Ovary (tissue), 7 donors: ENCODE measurements at regions not wholly inside any gene's neighbourhood (a gene's known extent, or its start where the extent isn't known, plus 50 kb on each side); places are given as distances from the start of the nearest gene placed in this dataset.

Experiments
- DNase-seq, 5 donors: peaks; one replicate each; pipeline ENCODE4 v3.0.0-alpha.2; 2019 to 2020
- H3K27ac ChIP-seq, 2 donors: fragments of 200-600 bp; one replicate each; pipeline versions ENCODE4 v1.5.1 to v1.8.0; 2019 to 2022
- H3K27me3 ChIP-seq: fragments of 200-600 bp; one replicate; pipeline ENCODE4 v1.8.0; 2022
- H3K36me3 ChIP-seq: fragments of 200-600 bp; sonication (generic); one replicate; pipeline ENCODE4 v1.5.1; 2019
- H3K4me1 ChIP-seq: one replicate; pipeline ENCODE4 v1.8.1; 2013; ENCODE audit warnings: mild to moderate bottlenecking, moderate library complexity; ENCODE audit not compliant: insufficient read depth
- H3K4me3 ChIP-seq: fragments of 200-600 bp; sonication (generic); one replicate; pipeline ENCODE4 v1.5.1; 2017
- H3K9me3 ChIP-seq, 2 donors: fragments of 200-600 bp in 1 of 2; sonication (generic) in 1 of 2; one replicate each; pipeline versions ENCODE4 v1.5.1 to v1.8.1; 2013 to 2019; ENCODE audit warnings: mild to moderate bottlenecking in 1 of 2, moderate library complexity in 1 of 2
- CTCF ChIP-seq, 3 donors: fragments of 450-650 bp in 2 of 3; fragments of 200-600 bp in 1 of 3; IDR thresholded peaks; one replicate each; pipeline versions ENCODE4 v1.5.1 to v1.8.0; 2016 to 2022; ENCODE audit warnings: antibody characterized with exemption in 3 of 3, mild to moderate bottlenecking in 1 of 3
- EP300 ChIP-seq: sonication (generic); formaldehyde crosslinking; IDR thresholded peaks from one replicate; pipeline ENCODE4 v1.6.1; 2017; ENCODE audit warnings: antibody characterized with exemption
- POLR2A ChIP-seq: fragments of 450-650 bp; IDR thresholded peaks from one replicate; pipeline ENCODE4 v1.6.1; 2017; ENCODE audit warnings: antibody characterized with exemption, mild to moderate bottlenecking, moderate library complexity
- WGBS, 3 donors: extraction: QIAGEN DNeasy Blood & Tissue Kit in 1 of 3; methylation state at CpG; one replicate each; pipeline versions ENCODE4 v1.1.5 to v1.1.7; 2013 to 2017; 5-methylcytosine and 5-hydroxymethylcytosine counted together
- intact Hi-C, 4 donors: fragments of 100-400 bp; cut with DNase I; formaldehyde crosslinking; loops; one replicate each; pipeline versions ENCODE4 v1.11.0 to v1.15.1; 2022 to 2023
- donor health status: DM: no; HTN: no; CAD: no; lungs with moderate emphysema.
- donor health status: DM: no; HTN: no; CAD: no.
- donor health status: Bipolar disorder and iron deficiency.
- donor health status: DM: no; HTN: no; CAD: no.
- donor health status: DM: yes; HTN: yes; CAD: no.

GRCh38 chr11:115087791-115088190 lies 409.5 kb downstream of the NXPE2 start:
- Histone ChIP-seq H3K4me1 (no peaks in the 10 kb centered on the region), H3K36me3 (no peaks in the 10 kb centered on the region), H3K9me3 (no peaks in the 10 kb centered on the region), H3K4me3 (no peak overlapping the region), H3K27me3 (no peaks in the 10 kb centered on the region), H3K27ac (no peak overlapping the region)
- intact Hi-C loops = no loop called here
- TF ChIP-seq CTCF (IDR thresholded peaks at IDR 0.05) (no peak), EP300 (no peak), POLR2A (no peak)
- WGBS, 3 donors = 82 to 96% (median 95%) methylated on average over 2 of the region's 2 CpGs
- DNase-seq = no peak

DNA sequence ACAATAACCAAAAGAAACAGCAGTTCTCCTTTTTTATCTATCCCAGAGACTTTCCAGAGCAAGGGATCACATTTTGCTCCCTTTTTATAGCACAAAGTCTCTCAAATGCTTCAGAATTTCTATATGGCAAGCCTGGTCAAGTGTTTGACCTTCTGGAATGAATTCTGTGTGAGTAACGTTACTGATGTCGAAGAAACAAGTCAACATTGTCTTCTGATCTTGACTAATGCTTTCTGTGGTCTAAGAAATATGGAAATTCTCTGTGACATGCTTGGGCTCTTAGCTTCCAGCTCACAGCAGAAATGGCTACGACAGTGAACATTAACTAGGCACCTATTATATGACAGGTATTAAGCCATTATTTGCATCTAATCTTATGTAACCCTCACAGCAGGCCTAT lies 411.7 kb downstream of the CADM1 start:
- 70 to 75% (median 74%) methylated on average over 3 of the region's 3 CpGs for WGBS, 3 donors
- DNase-seq = no peak
- Histone ChIP-seq H3K27ac (no peak overlapping the region), H3K27me3 (no peaks in the 10 kb centered on the region), H3K4me3 (no peak overlapping the region), H3K4me1 (no peaks in the 10 kb centered on the region), H3K9me3 (no peaks in the 10 kb centered on the region), H3K36me3 (no peaks in the 10 kb centered on the region)
- TF ChIP-seq CTCF (IDR thresholded peaks at IDR 0.05) (no peak), POLR2A (no peak), EP300 (no peak)
- intact Hi-C loops = no loop called here

GRCh38 chr11:115097796-115098408 lies 406.3 kb downstream of the CADM1 start:
- whole genome bisulfite sequencing, 3 donors = 20 to 40% (median 25%) methylated on average over 6 of the region's 6 CpGs
- no peak for DNase-seq
- intact Hi-C loops = no loop called here
- H3K27me3 ChIP-seq = no peaks in the 10 kb centered on the region
- no peak for TF ChIP-seq POLR2A
- TF ChIP-seq EP300 = no peak
- no peaks in the 10 kb centered on the region for H3K4me1 ChIP-seq
- H3K36me3 ChIP-seq = no peaks in the 10 kb centered on the region
- no peak overlapping the region for H3K4me3 ChIP-seq
- H3K27ac ChIP-seq = no peak overlapping the region
- H3K9me3 ChIP-seq = no peaks in the 10 kb centered on the region

- Histone ChIP-seq H3K4me1 (no peaks in the 10 kb centered on the region), H3K36me3 (no peaks in the 10 kb centered on the region), H3K27me3 (no peaks in the 10 kb centered on the region), H3K9me3 (no peaks in the 10 kb centered on the region), H3K4me3 (no peak overlapping the region), H3K27ac (no peak overlapping the region)
- WGBS, 3 donors = 75 to 84% (median 77%) methylated on average over 9 of the region's 9 CpGs
- TF ChIP-seq CTCF (IDR thresholded peaks at IDR 0.05) = no peak
- no peak for TF ChIP-seq POLR2A
- TF ChIP-seq EP300 = no peak
- DNase-seq = no peak
- intact Hi-C loops = no loop called here
Observed at GRCh38 chr11:115100706-115101105, 403.5 kb downstream of the CADM1 start.

DNA sequence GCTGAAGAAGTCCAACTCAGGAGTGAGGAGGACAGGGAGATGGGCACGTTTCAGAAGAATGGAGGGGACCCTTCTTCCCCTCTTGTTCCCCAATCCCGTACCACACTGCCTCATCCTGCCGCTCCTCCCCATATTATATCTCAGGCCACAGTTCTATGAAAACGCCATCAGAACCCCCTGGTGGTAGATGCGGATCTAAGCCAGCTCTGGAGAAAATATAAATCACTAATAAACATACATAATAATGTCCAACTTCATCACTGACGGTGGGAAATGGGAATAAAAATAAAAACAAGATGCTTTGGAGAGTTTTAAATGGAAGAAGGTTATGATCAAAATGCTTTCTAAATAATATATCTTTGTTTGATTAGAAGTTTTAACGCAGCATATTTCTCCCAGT lies 400.3 kb downstream of the CADM1 start:
- no peaks in the 10 kb centered on the region for H3K36me3 ChIP-seq
- H3K4me1 ChIP-seq = no peaks in the 10 kb centered on the region
- WGBS, 3 donors = 70 to 78% (median 71%) methylated on average over 7 of the region's 7 CpGs
- no peak overlapping the region for H3K4me3 ChIP-seq
- H3K27ac ChIP-seq = no peak overlapping the region
- H3K27me3 ChIP-seq = no peaks in the 10 kb centered on the region
- TF ChIP-seq EP300 (no peak), CTCF (IDR thresholded peaks at IDR 0.05) (no peak), POLR2A (no peak)
- no peaks in the 10 kb centered on the region for H3K9me3 ChIP-seq
- no peak for DNase-seq
- intact Hi-C loops = no loop called here
